GM06990 (cell line): ENCODE measurements at regions not wholly inside any gene's neighbourhood (a gene's known extent, or its start where the extent isn't known, plus 50 kb on each side); places are given as distances from the start of the nearest gene placed in this dataset.

Experiments
- DNase-seq: peaks from one replicate; pipeline ENCODE4 v3.0.0-alpha.2; 2011; ENCODE audit not compliant: insufficient read length; ENCODE audit errors: extremely low read depth
- H3K27me3 ChIP-seq: replicated peaks from 2 replicates; pipeline ENCODE4 v1.6.0; 2011; ENCODE audit warnings: low read length; ENCODE audit not compliant: control insufficient read depth, insufficient read depth
- H3K36me3 ChIP-seq: 2 replicates; pipeline ENCODE4 v1.5.1; 2011; ENCODE audit warnings: low read length; ENCODE audit not compliant: control insufficient read depth, insufficient read depth
- H3K4me3 ChIP-seq: replicated peaks from 2 replicates; pipeline ENCODE4 v1.5.1; 2011; ENCODE audit warnings: low read depth, mild to moderate bottlenecking, control low read depth, low read length
- TF ChIP-seq, protein P1 (sequence below): IDR thresholded peaks from 2 replicates; pipeline ENCODE4 v1.5.1; 2011; ENCODE audit warnings: low read length, control low read depth, mild to moderate bottlenecking, inconsistent platforms; ENCODE audit not compliant: insufficient read depth, poor library complexity, severe bottlenecking

DNA sequence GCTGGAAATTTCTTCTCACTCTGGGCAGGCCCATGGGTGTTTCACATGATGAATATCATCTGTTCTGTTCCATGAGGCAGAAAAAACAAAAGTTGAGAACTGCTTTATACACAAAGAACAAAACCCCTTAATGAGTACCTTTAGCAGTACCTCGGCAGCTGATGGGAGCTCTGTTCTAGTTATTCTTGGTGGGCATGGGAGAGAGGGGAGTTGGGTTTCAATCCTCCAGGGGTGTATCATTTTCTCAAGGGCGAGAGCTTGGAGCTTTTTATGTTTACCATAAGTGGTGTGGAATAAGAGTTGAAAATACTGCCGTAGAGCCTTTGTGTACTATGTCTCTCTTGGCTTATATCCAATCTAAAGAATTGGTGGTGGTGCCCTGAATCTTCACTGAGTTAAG lies 103.3 kb upstream of the ZNF608 start:
- DNase-seq, result no peak

DNA sequence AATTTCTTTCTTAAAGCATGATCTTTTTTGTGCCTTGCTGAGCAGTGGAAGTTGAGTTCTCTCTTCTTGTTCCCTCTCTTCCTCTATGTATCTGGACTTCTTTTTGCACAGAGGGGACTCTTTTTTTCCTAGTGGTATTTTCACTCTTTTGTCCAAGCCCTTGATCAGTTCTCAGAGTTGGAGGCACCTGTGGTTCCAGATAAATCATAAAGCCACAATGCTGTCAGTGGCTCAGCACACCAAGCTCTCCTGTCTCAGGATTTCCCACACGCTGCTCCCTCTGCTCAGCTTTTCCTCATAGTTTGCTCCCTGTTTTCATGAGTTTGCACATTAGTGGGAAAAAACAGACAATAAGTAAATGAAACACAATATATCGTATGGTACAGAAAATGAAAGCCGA lies 110.3 kb upstream of the ZNF608 start:
- Histone ChIP-seq H3K4me3 (no peak overlapping the region), H3K36me3 (no peaks in the 10 kb centered on the region), H3K27me3 (no peaks in the 10 kb centered on the region)
- DNase-seq, result no peak
- TF ChIP-seq, protein P1, sequence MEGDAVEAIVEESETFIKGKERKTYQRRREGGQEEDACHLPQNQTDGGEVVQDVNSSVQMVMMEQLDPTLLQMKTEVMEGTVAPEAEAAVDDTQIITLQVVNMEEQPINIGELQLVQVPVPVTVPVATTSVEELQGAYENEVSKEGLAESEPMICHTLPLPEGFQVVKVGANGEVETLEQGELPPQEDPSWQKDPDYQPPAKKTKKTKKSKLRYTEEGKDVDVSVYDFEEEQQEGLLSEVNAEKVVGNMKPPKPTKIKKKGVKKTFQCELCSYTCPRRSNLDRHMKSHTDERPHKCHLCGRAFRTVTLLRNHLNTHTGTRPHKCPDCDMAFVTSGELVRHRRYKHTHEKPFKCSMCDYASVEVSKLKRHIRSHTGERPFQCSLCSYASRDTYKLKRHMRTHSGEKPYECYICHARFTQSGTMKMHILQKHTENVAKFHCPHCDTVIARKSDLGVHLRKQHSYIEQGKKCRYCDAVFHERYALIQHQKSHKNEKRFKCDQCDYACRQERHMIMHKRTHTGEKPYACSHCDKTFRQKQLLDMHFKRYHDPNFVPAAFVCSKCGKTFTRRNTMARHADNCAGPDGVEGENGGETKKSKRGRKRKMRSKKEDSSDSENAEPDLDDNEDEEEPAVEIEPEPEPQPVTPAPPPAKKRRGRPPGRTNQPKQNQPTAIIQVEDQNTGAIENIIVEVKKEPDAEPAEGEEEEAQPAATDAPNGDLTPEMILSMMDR, result no peak

More for the DNA sequence above, 103.3 kb upstream of the ZNF608 start:
- TF ChIP-seq, protein P1, result no peak
- Histone ChIP-seq H3K4me3 (no peak overlapping the region), H3K27me3 (no peaks in the 10 kb centered on the region), H3K36me3 (no peaks in the 10 kb centered on the region)

DNA sequence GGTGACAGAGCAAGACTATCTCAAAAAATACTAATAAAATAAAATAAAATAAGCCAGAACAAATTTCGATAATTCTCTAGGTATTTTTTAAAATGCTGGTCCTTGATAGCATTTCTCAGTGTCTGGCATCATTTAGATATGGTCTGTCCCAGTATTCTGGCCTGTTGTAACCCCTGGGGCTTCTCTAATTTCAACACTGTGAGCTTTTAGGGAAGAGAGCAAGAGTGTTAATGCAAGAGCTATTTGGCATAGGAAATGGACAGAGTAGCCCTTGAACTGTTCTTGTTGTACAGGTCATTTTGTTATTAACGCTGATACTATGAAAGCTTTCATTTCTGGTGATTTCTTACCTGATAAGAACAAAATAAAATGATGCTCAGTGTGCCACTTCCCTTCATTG lies 112.2 kb upstream of the ZNF608 start:
- no peaks in the 10 kb centered on the region for H3K27me3 ChIP-seq
- H3K4me3 ChIP-seq, result no peak overlapping the region
- H3K36me3 ChIP-seq, result no peaks in the 10 kb centered on the region
- no peak for DNase-seq
- TF ChIP-seq, protein P1, result no peak

DNA sequence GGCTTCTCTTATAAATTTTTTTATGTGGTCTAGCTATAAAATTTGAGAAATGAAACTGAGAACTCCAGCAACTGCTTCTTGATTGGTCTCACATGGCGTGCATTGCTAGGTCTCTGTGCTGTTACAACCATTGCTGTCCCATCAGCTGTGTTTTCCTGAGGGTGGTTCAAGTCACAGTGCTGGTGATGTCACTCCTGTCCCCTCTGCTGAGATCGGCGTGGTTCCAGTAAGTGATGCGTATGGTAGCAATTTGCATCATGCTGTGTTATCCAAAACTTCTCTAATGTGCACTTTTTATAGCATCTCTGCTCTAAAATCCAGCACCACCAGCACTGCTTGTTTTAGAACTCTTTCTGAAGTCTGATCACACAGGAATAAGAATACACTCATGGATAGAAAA lies 112.6 kb upstream of the ZNF608 start:
- TF ChIP-seq, protein P1, result no peak
- no peak for DNase-seq
- H3K4me3 ChIP-seq, result no peak overlapping the region

DNA sequence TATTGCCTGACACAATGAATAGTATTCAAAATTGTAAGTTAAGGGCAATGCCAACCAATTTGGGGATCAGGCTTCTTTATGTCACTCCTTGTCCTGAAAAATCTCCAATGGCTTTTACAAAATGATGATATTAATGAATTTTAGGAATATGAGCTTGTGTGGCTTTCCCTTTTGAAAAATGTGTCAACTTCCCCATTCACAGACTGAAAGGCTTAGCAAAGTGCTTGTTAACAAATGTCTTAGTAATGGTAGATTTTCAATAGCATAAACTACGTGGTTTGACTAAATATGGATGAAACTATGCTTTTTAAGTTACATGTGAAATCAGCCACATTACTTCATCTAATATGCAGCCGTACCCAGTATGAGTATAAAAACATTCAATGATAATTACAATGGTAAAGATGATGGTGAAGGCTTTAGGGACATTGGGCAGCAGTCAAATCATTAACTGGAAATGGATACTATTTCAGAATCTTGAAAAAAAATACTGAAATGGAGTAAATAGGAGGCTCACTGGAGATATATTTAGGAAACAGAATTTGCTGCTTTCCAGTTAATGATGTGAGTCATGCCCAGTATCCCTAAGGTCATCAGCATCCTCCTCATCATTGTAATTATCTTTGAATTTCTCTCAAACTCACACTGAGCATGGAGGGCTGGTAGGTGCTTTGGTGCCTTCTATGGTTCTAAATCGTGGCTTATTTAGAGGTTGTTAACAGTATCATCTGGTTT lies 113.3 kb upstream of the ZNF608 start:
- TF ChIP-seq, protein P1, result no peak
- no peak for DNase-seq
- Histone ChIP-seq H3K4me3 (no peak overlapping the region), H3K27me3 (no peaks in the 10 kb centered on the region), H3K36me3 (no peaks in the 10 kb centered on the region)

More for the DNA sequence above, 112.6 kb upstream of the ZNF608 start:
- Histone ChIP-seq H3K36me3 (no peaks in the 10 kb centered on the region), H3K27me3 (no peaks in the 10 kb centered on the region)

DNA sequence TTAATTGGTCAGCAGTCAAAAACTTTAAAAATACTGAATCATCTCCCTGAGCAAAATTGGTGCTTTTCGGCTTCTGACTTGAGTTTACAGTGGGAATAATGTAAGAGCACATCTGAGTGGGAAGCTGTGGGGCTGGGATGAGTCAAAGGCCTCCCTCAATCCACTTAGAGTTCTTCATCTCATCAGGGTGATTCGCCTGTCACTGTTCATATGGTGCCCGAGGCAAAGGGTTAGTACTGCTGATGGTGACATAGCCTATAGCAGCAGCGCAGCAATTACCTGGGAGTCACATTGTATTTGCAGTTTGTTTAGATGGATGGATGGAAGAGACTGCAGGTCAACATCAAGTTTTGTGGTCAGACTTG lies 113.8 kb upstream of the ZNF608 start:
- Histone ChIP-seq H3K27me3 (no peaks in the 10 kb centered on the region), H3K36me3 (no peaks in the 10 kb centered on the region), H3K4me3 (no peak overlapping the region)
- TF ChIP-seq, protein P1, result no peak
- no peak for DNase-seq
